Retinal pigment epithelial cell (primary cell): ENCODE measurements at regions not wholly inside any gene's neighbourhood (a gene's known extent, or its start where the extent isn't known, plus 50 kb on each side); places are given as distances from the start of the nearest gene placed in this dataset.

Experiments
- DNase-seq: peaks from one replicate; pipeline ENCODE4 v3.0.0-alpha.2; 2010; ENCODE audit warnings: low read depth
- H3K4me3 ChIP-seq: 2 replicates; pipeline ENCODE4 v1.5.1; 2011; ENCODE audit warnings: mild to moderate bottlenecking, low read length, control low read depth, moderate library complexity
- CTCF ChIP-seq: conservative IDR thresholded peaks from 2 replicates; pipeline ENCODE4 v1.5.1; 2011; ENCODE audit warnings: low read depth, low read length, control low read depth, inconsistent platforms

DNA sequence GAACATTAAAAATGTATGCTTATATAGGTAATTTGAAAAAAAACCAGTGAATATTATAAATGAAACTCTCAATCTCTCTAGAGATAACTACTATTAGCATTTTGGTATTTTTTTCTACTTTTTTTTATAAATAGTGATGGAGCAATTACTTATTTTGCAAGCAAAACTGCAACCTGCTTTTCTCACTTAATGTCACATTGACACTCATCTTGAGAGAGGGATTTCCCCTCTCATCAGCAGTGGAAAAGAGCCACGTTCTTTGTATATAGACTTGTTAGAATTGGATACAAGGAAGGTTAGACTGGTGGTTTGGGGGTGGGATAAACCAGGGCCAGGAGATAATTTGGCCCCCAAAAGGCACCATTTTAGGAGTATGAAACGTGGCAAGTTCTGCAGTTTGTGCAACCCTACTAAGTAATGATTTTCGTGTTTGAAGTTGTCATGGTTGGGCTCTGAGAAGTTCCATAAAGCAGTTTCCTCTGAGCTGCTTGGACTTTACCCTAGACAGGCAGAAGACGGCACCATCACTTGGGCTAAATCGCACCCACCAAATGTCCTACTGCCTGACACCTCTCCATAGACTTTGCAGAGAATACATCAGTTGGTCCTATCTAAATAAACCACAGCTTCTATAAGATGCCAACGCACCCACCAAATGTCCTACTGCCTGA is 194.0 kb downstream of the ACTR3 start:
- H3K4me3 ChIP-seq, result no peak overlapping the region
- no peak for DNase-seq
- TF ChIP-seq CTCF, result no peak

GRCh38 chr2:114085238-114085637 is 195.3 kb downstream of the ACTR3 start:
- no peak for TF ChIP-seq CTCF
- no peak for DNase-seq
- no peak overlapping the region for H3K4me3 ChIP-seq

- no peak overlapping the region for H3K4me3 ChIP-seq
- TF ChIP-seq CTCF, result no peak
- no peak for DNase-seq
Measured at GRCh38 chr2:114085992-114086391, 196.1 kb downstream of the ACTR3 start.

- no peak for TF ChIP-seq CTCF
- DNase-seq, result no peak
- H3K4me3 ChIP-seq, result no peak overlapping the region
Measured at GRCh38 chr2:114089636-114090319, 199.9 kb downstream of the ACTR3 start.

DNA sequence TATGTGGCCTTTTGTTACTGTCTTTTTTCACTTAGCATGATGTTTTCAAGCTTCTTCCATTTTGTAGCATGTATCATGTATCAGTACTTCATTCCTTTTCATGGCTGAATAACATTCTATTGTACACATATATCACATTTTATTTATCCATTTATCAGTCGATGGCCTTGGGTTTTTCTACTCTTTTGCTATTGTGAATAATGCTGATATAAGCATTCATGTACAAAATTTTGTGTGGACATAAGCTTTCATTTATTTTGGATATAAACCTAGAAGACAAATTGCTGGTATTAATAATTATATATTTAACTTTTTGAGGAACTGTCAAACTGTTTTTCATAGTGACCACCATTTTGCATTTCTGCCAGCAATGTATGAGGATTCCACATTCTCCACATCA is 201.1 kb downstream of the ACTR3 start:
- no peak for TF ChIP-seq CTCF
- no peak for DNase-seq

DNA sequence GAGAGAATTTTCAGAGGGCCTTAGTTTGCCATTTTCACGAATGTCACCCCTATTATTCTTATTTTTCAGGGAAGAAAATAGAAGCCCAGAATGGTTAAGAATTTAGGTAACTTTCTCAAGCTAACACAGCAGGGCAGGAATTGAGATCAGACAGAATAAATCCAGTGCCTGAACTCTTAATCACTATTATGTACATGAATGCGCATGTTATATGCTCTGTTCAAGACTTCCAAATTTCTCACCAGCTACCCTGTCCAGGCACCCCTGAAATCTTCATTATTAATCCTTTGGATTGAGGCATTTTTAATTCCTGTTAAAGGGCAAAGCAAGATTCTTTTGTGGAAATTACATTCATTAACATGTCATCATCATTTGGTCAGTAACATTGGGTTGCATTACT is 218.4 kb downstream of the ACTR3 start:
- DNase-seq, result no peak
- no peak for TF ChIP-seq CTCF
- no peak overlapping the region for H3K4me3 ChIP-seq

More for the DNA sequence above, 201.1 kb downstream of the ACTR3 start:
- no peak overlapping the region for H3K4me3 ChIP-seq
